GF-D8 (cell line): ENCODE measurements at regions not wholly inside any gene's neighbourhood (a gene's known extent, or its start where the extent isn't known, plus 50 kb on each side); places are given as distances from the start of the nearest gene placed in this dataset.
"Not testable (repeated sequence)": the region's sequence is repeated elsewhere in the genome, so short reads cannot be mapped to it uniquely, and the experiment has no call there.

Experiments used
- DNase-seq: peaks from one replicate; lab custom pipeline; 2025; lab: John Stamatoyannopoulos, UW

- no peak for DNase-seq
Measured at GRCh38 chr3:33919312-33920120, 121.1 kb downstream of the PDCD6IP start.

- no peak for DNase-seq
Measured at GRCh38 chr3:33920511-33920910, 122.1 kb downstream of the PDCD6IP start.

GRCh38 chr3:33921608-33922007 is 123.2 kb downstream of the PDCD6IP start:
- no peak for DNase-seq

- no peak for DNase-seq
Measured at GRCh38 chr3:33926998-33927605, 128.7 kb downstream of the PDCD6IP start.

- no peak for DNase-seq
Measured at GRCh38 chr3:33929813-33930212, 131.4 kb downstream of the PDCD6IP start.

- DNase-seq, result no peak
Measured at GRCh38 chr3:33931512-33931911, 133.1 kb downstream of the PDCD6IP start.

- DNase-seq, result no peak
Measured at GRCh38 chr3:33932010-33932764, 133.8 kb downstream of the PDCD6IP start.

- DNase-seq, result no peak
Measured at GRCh38 chr3:33936171-33936920, 137.9 kb downstream of the PDCD6IP start.

- no peak for DNase-seq
Measured at GRCh38 chr3:33936921-33937525, 138.6 kb downstream of the PDCD6IP start.

GRCh38 chr3:33937628-33938027 is 139.2 kb downstream of the PDCD6IP start:
- no peak for DNase-seq

- no peak for DNase-seq
Measured at GRCh38 chr3:33940149-33940548, 141.7 kb downstream of the PDCD6IP start.

- DNase-seq, result no peak
Measured at GRCh38 chr3:33940736-33941135, 142.3 kb downstream of the PDCD6IP start.

- no peak for DNase-seq
Measured at GRCh38 chr3:33941804-33942203, 143.4 kb downstream of the PDCD6IP start.

- DNase-seq, result no peak
Measured at GRCh38 chr3:33942483-33943150, 144.2 kb downstream of the PDCD6IP start.

GRCh38 chr3:33943277-33943676 is 144.8 kb downstream of the PDCD6IP start:
- no peak for DNase-seq

- not testable (repeated sequence) for DNase-seq
Measured at GRCh38 chr3:33946612-33947011, 148.2 kb downstream of the PDCD6IP start.

- DNase-seq, result no peak
Measured at GRCh38 chr3:33947272-33948195, 149.1 kb downstream of the PDCD6IP start.

GRCh38 chr3:33949074-33949473 is 150.6 kb downstream of the PDCD6IP start:
- no peak for DNase-seq

- DNase-seq, result no peak
Measured at GRCh38 chr3:33954956-33955355, 156.5 kb downstream of the PDCD6IP start.

- DNase-seq, result no peak
Measured at GRCh38 chr3:33956206-33956605, 157.8 kb downstream of the PDCD6IP start.
